HEK293 (cell line): ENCODE measurements at regions not wholly inside any gene's neighbourhood (a gene's known extent, or its start where the extent isn't known, plus 50 kb on each side); places are given as distances from the start of the nearest gene placed in this dataset.

Experiments
- CTCF ChIA-PET: fragments of 350-600 bp; formaldehyde crosslinking; extraction: SDS; loops from one replicate; lab custom pipeline; 2021; ENCODE audit warnings: antibody characterized with exemption; lab: Yijun Ruan, JAX
- POLR2A ChIA-PET: fragments of 300-600 bp; formaldehyde crosslinking; extraction: SDS; loops from one replicate; lab custom pipeline; 2020; ENCODE audit warnings: antibody characterized with exemption, inconsistent platforms; lab: Yijun Ruan, JAX
- H3K27ac ChIP-seq: fragments of 200-500 bp; sonication (Bioruptor generic); 2 replicates; pipeline ENCODE4 v1.5.1; 2014; ENCODE audit warnings: low read depth, low read length, control low read depth, inconsistent platforms; ENCODE audit errors: extremely low read depth
- H3K36me3 ChIP-seq, 2 experiments: fragments of 200-500 bp in 1 of 2; sonication (Bioruptor generic) in 1 of 2; 1 replicate in 1 of 2; 2 replicates in 1 of 2; pipeline ENCODE4 v1.5.1; 2014 to 2017; ENCODE audit warnings: inconsistent platforms in 2 of 2, low read length in 2 of 2; ENCODE audit not compliant: control insufficient read depth in 2 of 2, insufficient read depth in 1 of 2
- H3K4me1 ChIP-seq: fragments of 200-500 bp; sonication (Bioruptor generic); 2 replicates; pipeline ENCODE4 v1.5.1; 2014; ENCODE audit warnings: mild to moderate bottlenecking, low read length, inconsistent platforms; ENCODE audit not compliant: control insufficient read depth, insufficient read depth
- H3K4me3 ChIP-seq: 2 replicates; pipeline ENCODE4 v1.5.1; 2011; ENCODE audit warnings: low read depth, mild to moderate bottlenecking, control low read depth, low read length, moderate library complexity
- H3K9me3 ChIP-seq: fragments of 200-500 bp; sonication (Bioruptor generic); 2 replicates; pipeline ENCODE4 v1.5.1; 2014; ENCODE audit warnings: low read depth, low read length, inconsistent platforms; ENCODE audit not compliant: control insufficient read depth, insufficient read depth
- SP2 ChIP-seq: fragments of 450-650 bp; formaldehyde crosslinking; IDR thresholded peaks from 2 replicates; pipeline ENCODE4 v1.5.1; 2016; ENCODE audit warnings: missing biosample characterization, missing genetic modification characterization
- TCF7L2 ChIP-seq: IDR thresholded peaks from 2 replicates; pipeline ENCODE4 v1.6.1; 2011; ENCODE audit warnings: low read depth, mild to moderate bottlenecking, inconsistent platforms, low read length, moderate library complexity, borderline replicate concordance
- YY1 ChIP-seq: fragments of 450-650 bp; formaldehyde crosslinking; IDR thresholded peaks from 2 replicates; pipeline ENCODE4 v1.5.1; 2018; ENCODE audit warnings: missing biosample characterization, missing genetic modification characterization
- ZBTB8A ChIP-seq: fragments of 450-650 bp; formaldehyde crosslinking; IDR thresholded peaks from 2 replicates; pipeline ENCODE4 v1.5.1; 2016; ENCODE audit warnings: missing biosample characterization, missing genetic modification characterization
- ZFP37 ChIP-seq: fragments of 450-650 bp; formaldehyde crosslinking; IDR thresholded peaks from 2 replicates; pipeline ENCODE4 v1.5.1; 2016; ENCODE audit warnings: missing biosample characterization, missing genetic modification characterization
- ZNF133 ChIP-seq: fragments of 450-650 bp; formaldehyde crosslinking; IDR thresholded peaks from 2 replicates; pipeline ENCODE4 v1.5.1; 2016; ENCODE audit warnings: missing biosample characterization, missing genetic modification characterization
- ZNF140 ChIP-seq: fragments of 450-650 bp; formaldehyde crosslinking; IDR thresholded peaks from 2 replicates; pipeline ENCODE4 v1.5.1; 2016; ENCODE audit warnings: missing biosample characterization, missing genetic modification characterization
- ZNF23 ChIP-seq: fragments of 450-650 bp; formaldehyde crosslinking; IDR thresholded peaks from 2 replicates; pipeline ENCODE4 v1.5.1; 2016; ENCODE audit warnings: missing biosample characterization, missing genetic modification characterization, borderline replicate concordance
- ZNF302 ChIP-seq: fragments of 450-650 bp; formaldehyde crosslinking; IDR thresholded peaks from 2 replicates; pipeline ENCODE4 v1.5.1; 2016; ENCODE audit warnings: missing biosample characterization, missing genetic modification characterization, low read depth
- ZNF311 ChIP-seq: fragments of 450-650 bp; formaldehyde crosslinking; IDR thresholded peaks from 2 replicates; pipeline ENCODE4 v1.5.1; 2017; ENCODE audit warnings: missing biosample characterization, missing genetic modification characterization, borderline replicate concordance
- ZNF391 ChIP-seq: fragments of 450-650 bp; formaldehyde crosslinking; IDR thresholded peaks from 2 replicates; pipeline ENCODE4 v1.5.1; 2016; ENCODE audit warnings: low read depth, missing biosample characterization, missing genetic modification characterization, borderline replicate concordance
- ZNF529 ChIP-seq: fragments of 450-650 bp; formaldehyde crosslinking; IDR thresholded peaks from 2 replicates; pipeline ENCODE4 v1.5.1; 2017; ENCODE audit warnings: missing genetic modification characterization, missing biosample characterization; ENCODE audit not compliant: insufficient replicate concordance
- ZNF549 ChIP-seq: fragments of 450-650 bp; IDR thresholded peaks from 2 replicates; pipeline ENCODE4 v1.5.1; 2018; ENCODE audit warnings: missing biosample characterization, missing genetic modification characterization, mild to moderate bottlenecking, inconsistent platforms, moderate library complexity
- ZNF585B ChIP-seq: fragments of 450-650 bp; formaldehyde crosslinking; IDR thresholded peaks from 2 replicates; pipeline ENCODE4 v1.5.1; 2016; ENCODE audit warnings: missing biosample characterization, missing genetic modification characterization
- ZNF621 ChIP-seq: fragments of 450-650 bp; formaldehyde crosslinking; IDR thresholded peaks from 2 replicates; pipeline ENCODE4 v1.5.1; 2017; ENCODE audit warnings: missing biosample characterization, missing genetic modification characterization
- ZNF701 ChIP-seq: fragments of 450-650 bp; formaldehyde crosslinking; IDR thresholded peaks from 2 replicates; pipeline ENCODE4 v1.5.1; 2016; ENCODE audit warnings: missing biosample characterization, missing genetic modification characterization
- ZNF768 ChIP-seq: fragments of 450-650 bp; formaldehyde crosslinking; IDR thresholded peaks from 2 replicates; pipeline ENCODE4 v1.5.1; 2018; ENCODE audit warnings: missing biosample characterization, mild to moderate bottlenecking, missing genetic modification characterization
- ZNF837 ChIP-seq: fragments of 450-650 bp; formaldehyde crosslinking; IDR thresholded peaks from 2 replicates; pipeline ENCODE4 v1.5.1; 2016; ENCODE audit warnings: missing biosample characterization, missing genetic modification characterization
- ZXDB ChIP-seq: fragments of 450-650 bp; formaldehyde crosslinking; IDR thresholded peaks from 2 replicates; pipeline ENCODE4 v1.5.1; 2016; ENCODE audit warnings: missing biosample characterization, missing genetic modification characterization
- TF ChIP-seq, protein P1 (sequence below): fragments of 450-650 bp; formaldehyde crosslinking; IDR thresholded peaks from 2 replicates; pipeline ENCODE4 v1.5.1; 2016; ENCODE audit warnings: missing biosample characterization, missing genetic modification characterization
- TF ChIP-seq, protein P2 (sequence below): IDR thresholded peaks from 2 replicates; pipeline ENCODE4 v1.6.1; 2011; ENCODE audit warnings: mild to moderate bottlenecking, low read depth, low read length, borderline replicate concordance
- TF ChIP-seq, protein P3 (sequence below): fragments of 450-650 bp; formaldehyde crosslinking; IDR thresholded peaks from 2 replicates; pipeline ENCODE4 v1.5.1; 2016; ENCODE audit warnings: missing biosample characterization, missing genetic modification characterization

DNA sequence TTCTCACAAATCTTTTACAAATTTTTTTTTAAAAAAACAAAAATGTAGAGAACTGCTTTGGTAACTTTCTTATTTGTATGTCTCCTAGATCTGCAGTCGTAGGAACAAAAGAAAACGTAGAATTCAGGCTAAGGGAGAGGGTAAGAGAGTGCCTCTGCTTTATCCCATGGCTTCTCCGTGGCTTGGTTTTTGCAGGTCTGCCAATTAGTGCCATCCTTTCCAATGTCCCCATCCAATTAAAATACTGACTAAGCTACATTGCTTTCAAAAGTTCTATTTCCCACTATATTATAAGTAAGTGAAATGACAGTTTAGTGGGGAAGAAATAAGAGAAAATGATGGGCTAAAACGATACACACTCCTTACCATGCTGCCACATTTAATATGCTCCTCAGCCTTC lies 209.3 kb downstream of the CRPPA start:
- POLR2A ChIA-PET = no interaction called here
- no peak overlapping the region for H3K4me3 ChIP-seq

DNA sequence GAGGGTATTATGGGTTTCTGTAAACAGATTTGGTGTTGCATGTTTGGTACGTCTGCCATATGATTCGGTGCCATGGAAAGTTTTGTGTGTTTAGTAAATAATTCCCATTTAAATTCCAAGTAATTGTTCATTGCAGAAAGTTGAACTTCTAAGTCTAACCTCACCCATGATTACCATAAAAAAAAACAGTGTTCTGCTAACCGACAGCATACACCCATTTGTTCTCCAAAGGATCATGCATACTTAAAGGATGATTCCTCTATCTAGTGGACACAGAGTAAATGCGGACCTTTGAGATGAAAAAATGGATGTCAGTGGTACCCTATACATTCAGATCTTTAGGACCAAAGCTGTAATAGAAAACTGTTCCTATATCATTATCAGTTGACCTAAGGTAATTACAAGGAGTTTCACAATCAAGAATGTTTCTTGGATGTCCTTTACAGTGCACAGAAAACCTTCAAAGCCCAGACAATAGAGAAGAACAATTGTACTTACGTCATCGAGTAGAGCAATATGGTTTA lies 209.9 kb downstream of the CRPPA start:
- Histone ChIP-seq H3K27ac (no peak overlapping the region), H3K4me3 (no peak overlapping the region), H3K4me1 (no peaks in the 10 kb centered on the region), H3K9me3 (no peaks in the 10 kb centered on the region), H3K36me3 (no peaks in the 10 kb centered on the region)
- CTCF ChIA-PET = no interaction called here
- POLR2A ChIA-PET = no interaction called here
- TF ChIP-seq ZNF621 (tag by site-specific recombination) = no peak
- no peak for TF ChIP-seq ZNF140
- TF ChIP-seq ZNF133 (tag by site-specific recombination) = no peak
- no peak for TF ChIP-seq ZNF837 (tag by site-specific recombination)
- no peak for TF ChIP-seq ZNF701 (tag by site-specific recombination)
- no peak for TF ChIP-seq SP2 (tag by site-specific recombination)
- no peak for TF ChIP-seq ZNF585B (tag by site-specific recombination)
- TF ChIP-seq ZNF529 = no peak
- no peak for TF ChIP-seq ZNF768 (tag by site-specific recombination)
- TF ChIP-seq ZNF391 (tag by site-specific recombination) = no peak
- no peak for TF ChIP-seq ZNF549
- no peak for TF ChIP-seq ZNF23 (tag by site-specific recombination)
- TF ChIP-seq, protein P1, sequence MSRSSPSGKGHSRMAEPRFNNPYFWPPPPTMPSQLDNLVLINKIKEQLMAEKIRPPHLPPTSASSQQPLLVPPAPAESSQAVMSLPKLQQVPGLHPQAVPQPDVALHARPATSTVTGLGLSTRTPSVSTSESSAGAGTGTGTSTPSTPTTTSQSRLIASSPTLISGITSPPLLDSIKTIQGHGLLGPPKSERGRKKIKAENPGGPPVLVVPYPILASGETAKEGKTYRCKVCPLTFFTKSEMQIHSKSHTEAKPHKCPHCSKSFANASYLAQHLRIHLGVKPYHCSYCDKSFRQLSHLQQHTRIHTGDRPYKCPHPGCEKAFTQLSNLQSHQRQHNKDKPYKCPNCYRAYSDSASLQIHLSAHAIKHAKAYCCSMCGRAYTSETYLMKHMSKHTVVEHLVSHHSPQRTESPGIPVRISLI = no peak
- no peak for TF ChIP-seq ZBTB8A (tag by site-specific recombination)
- TF ChIP-seq, protein P2, sequence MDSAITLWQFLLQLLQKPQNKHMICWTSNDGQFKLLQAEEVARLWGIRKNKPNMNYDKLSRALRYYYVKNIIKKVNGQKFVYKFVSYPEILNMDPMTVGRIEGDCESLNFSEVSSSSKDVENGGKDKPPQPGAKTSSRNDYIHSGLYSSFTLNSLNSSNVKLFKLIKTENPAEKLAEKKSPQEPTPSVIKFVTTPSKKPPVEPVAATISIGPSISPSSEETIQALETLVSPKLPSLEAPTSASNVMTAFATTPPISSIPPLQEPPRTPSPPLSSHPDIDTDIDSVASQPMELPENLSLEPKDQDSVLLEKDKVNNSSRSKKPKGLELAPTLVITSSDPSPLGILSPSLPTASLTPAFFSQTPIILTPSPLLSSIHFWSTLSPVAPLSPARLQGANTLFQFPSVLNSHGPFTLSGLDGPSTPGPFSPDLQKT = no peak
- no peak for TF ChIP-seq ZNF302 (tag by site-specific recombination)
- TF ChIP-seq ZXDB (tag by site-specific recombination) = no peak
- TF ChIP-seq, protein P3, sequence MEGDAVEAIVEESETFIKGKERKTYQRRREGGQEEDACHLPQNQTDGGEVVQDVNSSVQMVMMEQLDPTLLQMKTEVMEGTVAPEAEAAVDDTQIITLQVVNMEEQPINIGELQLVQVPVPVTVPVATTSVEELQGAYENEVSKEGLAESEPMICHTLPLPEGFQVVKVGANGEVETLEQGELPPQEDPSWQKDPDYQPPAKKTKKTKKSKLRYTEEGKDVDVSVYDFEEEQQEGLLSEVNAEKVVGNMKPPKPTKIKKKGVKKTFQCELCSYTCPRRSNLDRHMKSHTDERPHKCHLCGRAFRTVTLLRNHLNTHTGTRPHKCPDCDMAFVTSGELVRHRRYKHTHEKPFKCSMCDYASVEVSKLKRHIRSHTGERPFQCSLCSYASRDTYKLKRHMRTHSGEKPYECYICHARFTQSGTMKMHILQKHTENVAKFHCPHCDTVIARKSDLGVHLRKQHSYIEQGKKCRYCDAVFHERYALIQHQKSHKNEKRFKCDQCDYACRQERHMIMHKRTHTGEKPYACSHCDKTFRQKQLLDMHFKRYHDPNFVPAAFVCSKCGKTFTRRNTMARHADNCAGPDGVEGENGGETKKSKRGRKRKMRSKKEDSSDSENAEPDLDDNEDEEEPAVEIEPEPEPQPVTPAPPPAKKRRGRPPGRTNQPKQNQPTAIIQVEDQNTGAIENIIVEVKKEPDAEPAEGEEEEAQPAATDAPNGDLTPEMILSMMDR (tag by site-specific recombination) = no peak
- no peak for TF ChIP-seq ZNF311 (tag by site-specific recombination)

More for the DNA sequence above, 209.3 kb downstream of the CRPPA start:
- no peaks in the 10 kb centered on the region for H3K9me3 ChIP-seq
- no peaks in the 10 kb centered on the region for H3K4me1 ChIP-seq
- no peaks in the 10 kb centered on the region for H3K36me3 ChIP-seq
- H3K27ac ChIP-seq = no peak overlapping the region
- no peak for TF ChIP-seq ZFP37 (tag by site-specific recombination)
- TF ChIP-seq YY1 = no peak
- TF ChIP-seq TCF7L2 = no peak
- CTCF ChIA-PET = no interaction called here
